GM18502 (cell line): ENCODE measurements at regions not wholly inside any gene's neighbourhood (a gene's known extent, or its start where the extent isn't known, plus 50 kb on each side); places are given as distances from the start of the nearest gene placed in this dataset.

ENCODE experiments used
- ATAC-seq: cut with Tn5 transposase; IDR thresholded peaks from one replicate; pipeline ENCODE4 v1.9.1; 2021; ENCODE audit warnings: mild to moderate bottlenecking; ENCODE audit not compliant: unreplicated experiment, poor library complexity

- ATAC-seq = no peak
Observed at GRCh38 chr1:96962751-96963211, 241.2 kb downstream of the PTBP2 start.

GRCh38 chr1:96964761-96965160 lies 243.2 kb downstream of the PTBP2 start:
- ATAC-seq = no peak

GRCh38 chr1:96966536-96967138 lies 245.1 kb downstream of the PTBP2 start:
- peak; percentile 97 for ATAC-seq

GRCh38 chr1:96967311-96967710 lies 245.7 kb downstream of the PTBP2 start:
- no peak for ATAC-seq

GRCh38 chr1:96968541-96968940 lies 247.0 kb downstream of the PTBP2 start:
- no peak for ATAC-seq

GRCh38 chr1:96968983-96969382 lies 247.4 kb downstream of the PTBP2 start:
- no peak for ATAC-seq

GRCh38 chr1:96969656-96970163 lies 248.1 kb downstream of the PTBP2 start:
- ATAC-seq = no peak

- ATAC-seq = no peak
Observed at GRCh38 chr1:96971439-96971838, 249.9 kb downstream of the PTBP2 start.

GRCh38 chr1:96971849-96972602 lies 250.4 kb downstream of the PTBP2 start:
- no peak for ATAC-seq

- ATAC-seq = no peak
Observed at GRCh38 chr1:96973605-96974004, 252.0 kb downstream of the PTBP2 start.

GRCh38 chr1:96978444-96978843 lies 256.9 kb downstream of the PTBP2 start:
- ATAC-seq = no peak

- ATAC-seq = no peak
Observed at GRCh38 chr1:96978901-96979300, 257.3 kb downstream of the PTBP2 start.

GRCh38 chr1:96979304-96980268 lies 258.0 kb downstream of the PTBP2 start:
- ATAC-seq = no peak

- ATAC-seq = no peak
Observed at GRCh38 chr1:96980448-96980847, 258.9 kb downstream of the PTBP2 start.

- no peak for ATAC-seq
Observed at GRCh38 chr1:96981181-96981580, 259.6 kb downstream of the PTBP2 start.

- ATAC-seq = no peak
Observed at GRCh38 chr1:96982118-96982517, 260.5 kb downstream of the PTBP2 start.

GRCh38 chr1:96983866-96984265 lies 262.3 kb downstream of the PTBP2 start:
- no peak for ATAC-seq

GRCh38 chr1:96987186-96987703 lies 265.7 kb downstream of the PTBP2 start:
- ATAC-seq = no peak

GRCh38 chr1:96989302-96989701 lies 267.7 kb downstream of the PTBP2 start:
- ATAC-seq = no peak

GRCh38 chr1:96990136-96990535 lies 268.6 kb downstream of the PTBP2 start:
- no peak for ATAC-seq
